NCI-H1417 (cell line): ENCODE measurements at regions not wholly inside any gene's neighbourhood (a gene's known extent, or its start where the extent isn't known, plus 50 kb on each side); places are given as distances from the start of the nearest gene placed in this dataset.
A peak's percentile ranks its signal among the peaks of the same experiment; 100 is the strongest.

Experiments used
- DNase-seq, 3 experiments: peaks; one replicate each; lab custom pipeline; 2025; lab: John Stamatoyannopoulos, UW

GRCh38 chr4:73929278-73929677 lies 52.5 kb downstream of the PF4 start:
- no peak for DNase-seq

GRCh38 chr4:73923631-73923937 lies 54.4 kb downstream of the CXCL1 start:
- DNase-seq: no peak

GRCh38 chr4:73922766-73923630 lies 53.8 kb downstream of the CXCL1 start:
- DNase-seq: peak; percentile 3 to 52 (median 22)

GRCh38 chr4:73922317-73922716 lies 53.1 kb downstream of the CXCL1 start:
- no peak for DNase-seq
